ENCODE measurements at regions not wholly inside any gene's neighbourhood (a gene's known extent, or its start where the extent isn't known, plus 50 kb on each side); places are given as distances from the start of the nearest gene placed in this dataset.

DNA sequence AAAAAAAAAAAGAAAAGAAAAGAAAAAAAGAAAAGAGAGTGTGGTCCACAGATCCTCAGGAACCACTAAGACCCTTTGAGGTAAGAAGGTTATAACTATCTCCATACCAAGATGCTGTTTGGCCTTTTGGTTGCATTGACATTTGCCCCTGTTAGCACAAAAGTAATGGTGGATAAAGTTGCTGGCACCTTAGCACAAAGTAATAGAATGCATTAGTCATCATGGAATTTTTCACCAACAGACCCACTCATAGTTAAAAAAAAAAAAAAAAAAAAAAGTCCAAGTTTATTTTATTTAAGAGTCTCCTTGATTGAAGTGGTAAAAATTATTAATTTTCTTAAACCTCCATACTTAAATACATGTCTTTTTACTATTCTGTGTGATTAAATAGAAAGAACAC, 78.4 kb upstream of the RBPJ start:
- TF ChIP-seq, protein P1, sequence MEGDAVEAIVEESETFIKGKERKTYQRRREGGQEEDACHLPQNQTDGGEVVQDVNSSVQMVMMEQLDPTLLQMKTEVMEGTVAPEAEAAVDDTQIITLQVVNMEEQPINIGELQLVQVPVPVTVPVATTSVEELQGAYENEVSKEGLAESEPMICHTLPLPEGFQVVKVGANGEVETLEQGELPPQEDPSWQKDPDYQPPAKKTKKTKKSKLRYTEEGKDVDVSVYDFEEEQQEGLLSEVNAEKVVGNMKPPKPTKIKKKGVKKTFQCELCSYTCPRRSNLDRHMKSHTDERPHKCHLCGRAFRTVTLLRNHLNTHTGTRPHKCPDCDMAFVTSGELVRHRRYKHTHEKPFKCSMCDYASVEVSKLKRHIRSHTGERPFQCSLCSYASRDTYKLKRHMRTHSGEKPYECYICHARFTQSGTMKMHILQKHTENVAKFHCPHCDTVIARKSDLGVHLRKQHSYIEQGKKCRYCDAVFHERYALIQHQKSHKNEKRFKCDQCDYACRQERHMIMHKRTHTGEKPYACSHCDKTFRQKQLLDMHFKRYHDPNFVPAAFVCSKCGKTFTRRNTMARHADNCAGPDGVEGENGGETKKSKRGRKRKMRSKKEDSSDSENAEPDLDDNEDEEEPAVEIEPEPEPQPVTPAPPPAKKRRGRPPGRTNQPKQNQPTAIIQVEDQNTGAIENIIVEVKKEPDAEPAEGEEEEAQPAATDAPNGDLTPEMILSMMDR (IDR thresholded peaks at IDR 0.05) = no peak
- TF ChIP-seq POLR2A (IDR thresholded peaks at IDR 0.05) (no peak), EP300 (IDR thresholded peaks at IDR 0.05) (no peak)
